Kidney glomerular epithelial cell (primary cell): ENCODE measurements at regions not wholly inside any gene's neighbourhood (a gene's known extent, or its start where the extent isn't known, plus 50 kb on each side); places are given as distances from the start of the nearest gene placed in this dataset.

Experiments
- DNase-seq: peaks from one replicate; lab custom pipeline; 2025; lab: John Stamatoyannopoulos, UW

- no peak for DNase-seq
Measured at GRCh38 chr5:168052686-168053085, 238.8 kb upstream of the WWC1 start.

- no peak for DNase-seq
Measured at GRCh38 chr5:168054091-168054490, 237.4 kb upstream of the WWC1 start.

- no peak for DNase-seq
Measured at GRCh38 chr5:168055141-168055683, 236.2 kb upstream of the WWC1 start.

GRCh38 chr5:168055961-168056360 lies 235.5 kb upstream of the WWC1 start:
- DNase-seq: no peak

GRCh38 chr5:168056499-168057182 lies 234.8 kb upstream of the WWC1 start:
- DNase-seq: no peak

- no peak for DNase-seq
Measured at GRCh38 chr5:168057905-168058304, 233.5 kb upstream of the WWC1 start.

- DNase-seq: no peak
Measured at GRCh38 chr5:168059131-168059530, 232.3 kb upstream of the WWC1 start.

- DNase-seq: no peak
Measured at GRCh38 chr5:168062239-168062638, 229.2 kb upstream of the WWC1 start.

- no peak for DNase-seq
Measured at GRCh38 chr5:168064457-168064856, 227.0 kb upstream of the WWC1 start.

- DNase-seq: no peak
Measured at GRCh38 chr5:168064933-168065622, 226.4 kb upstream of the WWC1 start.

- DNase-seq: no peak
Measured at GRCh38 chr5:168066536-168067208, 224.8 kb upstream of the WWC1 start.

- no peak for DNase-seq
Measured at GRCh38 chr5:168070761-168071160, 220.7 kb upstream of the WWC1 start.

GRCh38 chr5:168072665-168073064 lies 218.8 kb upstream of the WWC1 start:
- no peak for DNase-seq

GRCh38 chr5:168073311-168073710 lies 218.1 kb upstream of the WWC1 start:
- no peak for DNase-seq

GRCh38 chr5:168073991-168074800 lies 217.2 kb upstream of the WWC1 start:
- DNase-seq: no peak

GRCh38 chr5:168075387-168075786 lies 216.1 kb upstream of the WWC1 start:
- no peak for DNase-seq

- no peak for DNase-seq
Measured at GRCh38 chr5:168076561-168076991, 214.9 kb upstream of the WWC1 start.

- peak; percentile 54 for DNase-seq
Measured at GRCh38 chr5:168085261-168086031, 206.0 kb upstream of the WWC1 start.

GRCh38 chr5:168086104-168086610 lies 205.3 kb upstream of the WWC1 start:
- peak; percentile 92 for DNase-seq

GRCh38 chr5:168086746-168087145 lies 204.7 kb upstream of the WWC1 start:
- no peak for DNase-seq
